HEK293 (cell line): ENCODE measurements at regions not wholly inside any gene's neighbourhood (a gene's known extent, or its start where the extent isn't known, plus 50 kb on each side); places are given as distances from the start of the nearest gene placed in this dataset.

ENCODE experiments used
- CTCF ChIA-PET: fragments of 350-600 bp; formaldehyde crosslinking; extraction: SDS; loops from one replicate; lab custom pipeline; 2021; ENCODE audit warnings: antibody characterized with exemption; lab: Yijun Ruan, JAX
- POLR2A ChIA-PET: fragments of 300-600 bp; formaldehyde crosslinking; extraction: SDS; loops from one replicate; lab custom pipeline; 2020; ENCODE audit warnings: antibody characterized with exemption, inconsistent platforms; lab: Yijun Ruan, JAX
- H3K27ac ChIP-seq: fragments of 200-500 bp; sonication (Bioruptor generic); 2 replicates; pipeline ENCODE4 v1.5.1; 2014; ENCODE audit warnings: low read depth, low read length, control low read depth, inconsistent platforms; ENCODE audit errors: extremely low read depth
- H3K36me3 ChIP-seq, 2 experiments: fragments of 200-500 bp in 1 of 2; sonication (Bioruptor generic) in 1 of 2; 1 replicate in 1 of 2; 2 replicates in 1 of 2; pipeline ENCODE4 v1.5.1; 2014 to 2017; ENCODE audit warnings: inconsistent platforms in 2 of 2, low read length in 2 of 2; ENCODE audit not compliant: control insufficient read depth in 2 of 2, insufficient read depth in 1 of 2
- H3K4me1 ChIP-seq: fragments of 200-500 bp; sonication (Bioruptor generic); 2 replicates; pipeline ENCODE4 v1.5.1; 2014; ENCODE audit warnings: mild to moderate bottlenecking, low read length, inconsistent platforms; ENCODE audit not compliant: control insufficient read depth, insufficient read depth
- H3K4me3 ChIP-seq: 2 replicates; pipeline ENCODE4 v1.5.1; 2011; ENCODE audit warnings: low read depth, mild to moderate bottlenecking, control low read depth, low read length, moderate library complexity
- H3K9me3 ChIP-seq: fragments of 200-500 bp; sonication (Bioruptor generic); 2 replicates; pipeline ENCODE4 v1.5.1; 2014; ENCODE audit warnings: low read depth, low read length, inconsistent platforms; ENCODE audit not compliant: control insufficient read depth, insufficient read depth
- KLF17 ChIP-seq: fragments of 450-650 bp; formaldehyde crosslinking; IDR thresholded peaks from 2 replicates; pipeline ENCODE4 v1.5.1; 2016; ENCODE audit warnings: missing biosample characterization, missing genetic modification characterization
- PRDM10 ChIP-seq: fragments of 450-650 bp; formaldehyde crosslinking; IDR thresholded peaks from 2 replicates; pipeline ENCODE4 v1.5.1; 2016; ENCODE audit warnings: missing biosample characterization, missing genetic modification characterization
- SP7 ChIP-seq: fragments of 450-650 bp; formaldehyde crosslinking; IDR thresholded peaks from 2 replicates; pipeline ENCODE4 v1.5.1; 2016; ENCODE audit warnings: missing biosample characterization, missing genetic modification characterization
- ZBTB10 ChIP-seq: fragments of 450-650 bp; formaldehyde crosslinking; IDR thresholded peaks from 2 replicates; pipeline ENCODE4 v1.5.1; 2016; ENCODE audit warnings: missing biosample characterization, missing genetic modification characterization
- ZBTB17 ChIP-seq: fragments of 450-650 bp; formaldehyde crosslinking; IDR thresholded peaks from 2 replicates; pipeline ENCODE4 v1.5.1; 2016; ENCODE audit warnings: missing biosample characterization, missing genetic modification characterization
- ZBTB44 ChIP-seq: fragments of 450-650 bp; IDR thresholded peaks from 2 replicates; pipeline ENCODE4 v1.5.1; 2018; ENCODE audit warnings: missing biosample characterization, mild to moderate bottlenecking, missing genetic modification characterization
- ZBTB49 ChIP-seq: fragments of 450-650 bp; formaldehyde crosslinking; IDR thresholded peaks from 2 replicates; pipeline ENCODE4 v1.5.1; 2016; ENCODE audit warnings: missing biosample characterization, missing genetic modification characterization, low read depth
- ZFP41 ChIP-seq: fragments of 450-650 bp; formaldehyde crosslinking; IDR thresholded peaks from 2 replicates; pipeline ENCODE4 v1.5.1; 2016; ENCODE audit warnings: missing biosample characterization, missing genetic modification characterization, borderline replicate concordance
- ZNF140 ChIP-seq: fragments of 450-650 bp; formaldehyde crosslinking; IDR thresholded peaks from 2 replicates; pipeline ENCODE4 v1.5.1; 2016; ENCODE audit warnings: missing biosample characterization, missing genetic modification characterization
- ZNF19 ChIP-seq: fragments of 450-650 bp; formaldehyde crosslinking; IDR thresholded peaks from 2 replicates; pipeline ENCODE4; 2016; ENCODE audit warnings: missing biosample characterization, missing genetic modification characterization, low read depth
- ZNF223 ChIP-seq: fragments of 450-650 bp; formaldehyde crosslinking; IDR thresholded peaks from 2 replicates; pipeline ENCODE4 v1.5.1; 2016; ENCODE audit warnings: missing biosample characterization, missing genetic modification characterization
- ZNF354C ChIP-seq: fragments of 450-650 bp; formaldehyde crosslinking; IDR thresholded peaks from 2 replicates; pipeline ENCODE4 v1.5.1; 2016; ENCODE audit warnings: missing biosample characterization, missing genetic modification characterization, low read depth, borderline replicate concordance
- ZNF449 ChIP-seq: fragments of 450-650 bp; formaldehyde crosslinking; IDR thresholded peaks from 2 replicates; pipeline ENCODE4 v1.5.1; 2017; ENCODE audit warnings: missing biosample characterization, mild to moderate bottlenecking, missing genetic modification characterization, moderate library complexity
- ZNF510 ChIP-seq: fragments of 450-650 bp; formaldehyde crosslinking; IDR thresholded peaks from 2 replicates; pipeline ENCODE4 v1.5.1; 2018; ENCODE audit warnings: mild to moderate bottlenecking, missing genetic modification characterization, missing biosample characterization; ENCODE audit not compliant: insufficient replicate concordance
- ZNF529 ChIP-seq: fragments of 450-650 bp; formaldehyde crosslinking; IDR thresholded peaks from 2 replicates; pipeline ENCODE4 v1.5.1; 2017; ENCODE audit warnings: missing genetic modification characterization, missing biosample characterization; ENCODE audit not compliant: insufficient replicate concordance
- ZNF544 ChIP-seq: fragments of 450-650 bp; formaldehyde crosslinking; IDR thresholded peaks from 2 replicates; pipeline ENCODE4 v1.5.0; 2017; ENCODE audit warnings: missing biosample characterization, missing genetic modification characterization
- ZNF621 ChIP-seq: fragments of 450-650 bp; formaldehyde crosslinking; IDR thresholded peaks from 2 replicates; pipeline ENCODE4 v1.5.1; 2017; ENCODE audit warnings: missing biosample characterization, missing genetic modification characterization
- ZNF623 ChIP-seq: fragments of 450-650 bp; formaldehyde crosslinking; IDR thresholded peaks from 2 replicates; pipeline ENCODE4 v1.5.1; 2016; ENCODE audit warnings: missing biosample characterization, missing genetic modification characterization
- ZNF776 ChIP-seq: fragments of 450-650 bp; formaldehyde crosslinking; IDR thresholded peaks from 2 replicates; pipeline ENCODE4 v1.5.0; 2017; ENCODE audit warnings: missing biosample characterization, missing genetic modification characterization, borderline replicate concordance
- ZNF791 ChIP-seq: fragments of 450-650 bp; formaldehyde crosslinking; IDR thresholded peaks from 2 replicates; pipeline ENCODE4 v1.5.1; 2016; ENCODE audit warnings: missing biosample characterization, missing genetic modification characterization
- ZSCAN4 ChIP-seq: fragments of 450-650 bp; formaldehyde crosslinking; IDR thresholded peaks from 2 replicates; pipeline ENCODE4 v1.5.1; 2017; ENCODE audit warnings: missing biosample characterization, missing genetic modification characterization

- Histone ChIP-seq H3K4me1 (no peaks in the 10 kb centered on the region), H3K9me3 (no peaks in the 10 kb centered on the region), H3K4me3 (no peak overlapping the region), H3K36me3 (no peaks in the 10 kb centered on the region), H3K27ac (no peak overlapping the region)
- CTCF ChIA-PET, result no interaction called here
- POLR2A ChIA-PET, result no interaction called here
- TF ChIP-seq PRDM10 (no peak), ZNF354C (tag by site-specific recombination) (no peak), ZBTB17 (tag by site-specific recombination) (no peak), ZNF776 (tag by site-specific recombination) (no peak), ZNF529 (tag by site-specific recombination) (no peak), ZFP41 (tag by site-specific recombination) (no peak), ZNF544 (tag by site-specific recombination) (no peak), ZNF621 (tag by site-specific recombination) (no peak), ZNF449 (tag by site-specific recombination) (no peak), ZSCAN4 (tag by site-specific recombination) (no peak), SP7 (no peak), KLF17 (no peak)
Measured at GRCh38 chr3:40765884-40766283, 241.1 kb downstream of the ZNF621 start.

GRCh38 chr3:40766396-40766795 is 241.6 kb downstream of the ZNF621 start:
- H3K4me1 ChIP-seq, result no peaks in the 10 kb centered on the region
- TF ChIP-seq ZNF140 (tag by site-specific recombination), result no peak
- no peak for TF ChIP-seq ZNF791 (tag by site-specific recombination)
- TF ChIP-seq ZBTB49 (tag by site-specific recombination), result no peak
- TF ChIP-seq ZNF510 (tag by site-specific recombination), result no peak
- TF ChIP-seq ZNF19, result no peak
- TF ChIP-seq ZBTB44 (tag by site-specific recombination), result no peak
- TF ChIP-seq ZBTB10 (tag by site-specific recombination), result no peak
- TF ChIP-seq ZNF223, result no peak
- TF ChIP-seq ZNF623 (tag by site-specific recombination), result no peak
- H3K4me3 ChIP-seq, result no peak overlapping the region
- no peak overlapping the region for H3K27ac ChIP-seq
- CTCF ChIA-PET, result no interaction called here
- POLR2A ChIA-PET, result no interaction called here
- no peaks in the 10 kb centered on the region for H3K36me3 ChIP-seq
- no peaks in the 10 kb centered on the region for H3K9me3 ChIP-seq
